AG10803 (cell line): ENCODE measurements at regions not wholly inside any gene's neighbourhood (a gene's known extent, or its start where the extent isn't known, plus 50 kb on each side); places are given as distances from the start of the nearest gene placed in this dataset.
"Not testable (repeated sequence)": the region's sequence is repeated elsewhere in the genome, so short reads cannot be mapped to it uniquely, and the experiment has no call there.

Experiments used
- DNase-seq: peaks from one replicate; pipeline ENCODE4 v3.0.0; 2010; ENCODE audit warnings: low read depth
- H3K4me3 ChIP-seq: 2 replicates; pipeline ENCODE4 v1.5.1; 2011; ENCODE audit warnings: mild to moderate bottlenecking, low read length, control low read depth
- TF ChIP-seq, protein P1 (sequence below): conservative IDR thresholded peaks from 2 replicates; pipeline ENCODE4 v1.5.1; 2011; ENCODE audit warnings: mild to moderate bottlenecking, low read length, control low read depth, inconsistent platforms

DNA sequence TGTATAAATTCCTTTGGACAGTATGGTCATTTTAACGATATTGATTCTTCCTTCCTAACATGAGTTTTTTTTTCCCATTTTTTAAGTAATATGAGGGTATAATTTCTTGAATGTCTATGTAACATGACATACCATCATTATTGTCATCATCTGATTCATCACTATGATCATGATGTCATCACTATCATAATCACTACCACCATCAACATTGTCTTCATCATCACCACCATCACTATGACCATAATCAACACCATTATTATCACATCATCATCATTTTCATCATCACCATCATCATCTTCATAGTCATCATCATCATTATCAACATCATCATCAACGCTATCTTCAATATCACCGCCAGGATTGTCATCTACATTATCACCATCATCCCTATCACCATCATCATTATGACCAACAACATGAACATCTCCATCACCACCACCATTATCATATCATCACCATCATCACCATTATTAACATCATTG, 1377.2 kb downstream of the CDY2B start:
- no peak overlapping the region for H3K4me3 ChIP-seq
- TF ChIP-seq, protein P1, sequence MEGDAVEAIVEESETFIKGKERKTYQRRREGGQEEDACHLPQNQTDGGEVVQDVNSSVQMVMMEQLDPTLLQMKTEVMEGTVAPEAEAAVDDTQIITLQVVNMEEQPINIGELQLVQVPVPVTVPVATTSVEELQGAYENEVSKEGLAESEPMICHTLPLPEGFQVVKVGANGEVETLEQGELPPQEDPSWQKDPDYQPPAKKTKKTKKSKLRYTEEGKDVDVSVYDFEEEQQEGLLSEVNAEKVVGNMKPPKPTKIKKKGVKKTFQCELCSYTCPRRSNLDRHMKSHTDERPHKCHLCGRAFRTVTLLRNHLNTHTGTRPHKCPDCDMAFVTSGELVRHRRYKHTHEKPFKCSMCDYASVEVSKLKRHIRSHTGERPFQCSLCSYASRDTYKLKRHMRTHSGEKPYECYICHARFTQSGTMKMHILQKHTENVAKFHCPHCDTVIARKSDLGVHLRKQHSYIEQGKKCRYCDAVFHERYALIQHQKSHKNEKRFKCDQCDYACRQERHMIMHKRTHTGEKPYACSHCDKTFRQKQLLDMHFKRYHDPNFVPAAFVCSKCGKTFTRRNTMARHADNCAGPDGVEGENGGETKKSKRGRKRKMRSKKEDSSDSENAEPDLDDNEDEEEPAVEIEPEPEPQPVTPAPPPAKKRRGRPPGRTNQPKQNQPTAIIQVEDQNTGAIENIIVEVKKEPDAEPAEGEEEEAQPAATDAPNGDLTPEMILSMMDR, result no peak
- DNase-seq, result no peak

DNA sequence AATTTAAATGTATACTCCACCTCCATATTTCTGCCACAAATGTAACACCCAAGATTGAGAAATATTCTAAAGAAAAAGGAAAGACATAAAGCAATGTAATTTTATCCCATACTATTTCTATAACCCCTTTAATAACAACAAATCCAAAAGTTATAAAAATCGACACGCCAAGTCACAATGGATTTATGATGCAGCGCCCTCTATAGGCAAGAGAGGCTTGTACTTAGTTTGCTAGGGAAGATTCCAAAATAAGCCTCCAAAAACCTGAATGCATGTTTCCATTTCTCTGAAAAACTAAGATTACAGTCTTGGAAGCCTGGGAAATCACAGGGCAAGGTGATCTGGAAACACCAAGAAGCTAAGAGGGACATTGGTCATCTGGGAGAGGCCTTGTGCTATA, 1389.3 kb downstream of the CDY2B start:
- no peak for DNase-seq
- no peak overlapping the region for H3K4me3 ChIP-seq
- TF ChIP-seq, protein P1, result no peak

DNA sequence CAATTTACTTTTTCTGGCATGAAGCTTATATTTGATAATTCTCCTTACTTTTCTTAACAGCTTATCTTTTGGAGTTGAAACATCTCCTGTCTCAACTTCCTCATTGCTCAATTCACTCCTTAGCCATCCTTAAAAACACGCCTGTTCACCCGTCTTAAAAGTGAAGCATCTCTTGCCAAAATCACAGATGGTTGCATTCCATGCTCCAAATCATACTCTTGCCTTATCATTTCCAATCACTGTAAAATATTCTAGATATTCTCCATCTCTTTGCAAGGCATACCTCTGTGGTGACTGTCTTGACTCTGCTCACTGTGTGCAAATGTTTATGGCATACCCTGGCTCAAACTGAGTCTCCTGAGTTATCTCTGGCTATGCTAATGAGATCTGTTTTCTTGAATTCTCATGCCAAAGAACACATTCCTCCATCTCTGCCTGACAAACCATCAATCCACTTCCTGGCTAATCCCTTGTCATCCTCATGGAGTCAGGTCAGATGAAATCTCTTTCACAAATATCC, 1393.3 kb downstream of the CDY2B start:
- TF ChIP-seq, protein P1, result no peak
- H3K4me3 ChIP-seq, result no peak overlapping the region
- no peak for DNase-seq

DNA sequence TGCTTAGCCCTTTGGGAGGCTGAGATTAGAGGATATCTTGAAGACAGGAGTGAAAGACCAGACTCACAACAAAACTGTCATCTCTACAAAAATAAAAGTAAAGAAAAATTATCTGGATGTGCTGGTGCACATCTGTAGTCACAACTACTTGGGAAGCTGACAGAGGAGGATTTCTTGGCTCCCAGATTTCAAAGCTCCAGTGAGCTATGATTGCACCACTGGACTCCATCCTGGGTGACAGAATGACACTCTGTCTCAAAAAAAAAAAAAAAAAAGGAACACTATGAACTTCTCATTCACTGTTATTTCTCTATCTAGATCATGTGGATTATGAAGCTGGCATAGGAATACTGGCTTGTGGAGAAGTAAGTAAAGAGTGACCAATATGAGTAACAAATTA, 1400.0 kb downstream of the CDY2B start:
- TF ChIP-seq, protein P1, result no peak
- no peak overlapping the region for H3K4me3 ChIP-seq
- no peak for DNase-seq

DNA sequence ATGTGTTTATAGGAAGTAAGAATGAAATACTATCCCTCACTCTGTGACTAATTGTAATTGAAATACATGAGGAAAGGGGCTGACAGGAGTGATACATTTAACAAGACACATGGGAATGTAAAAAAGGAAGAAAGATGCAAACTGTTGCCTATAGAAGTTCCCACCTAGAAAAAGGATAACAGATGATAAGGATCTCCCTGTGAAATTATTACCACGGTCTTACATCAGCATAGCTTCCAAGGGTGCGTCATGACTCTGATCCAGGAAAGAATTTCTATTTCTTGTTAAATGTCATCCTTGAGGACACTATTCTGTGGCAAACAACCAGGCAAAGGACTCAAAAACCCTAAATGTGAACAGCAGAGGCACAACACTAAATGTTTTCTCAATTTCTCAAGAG, 1406.0 kb downstream of the CDY2B start:
- TF ChIP-seq, protein P1, result no peak
- H3K4me3 ChIP-seq, result no peak overlapping the region
- DNase-seq, result no peak

DNA sequence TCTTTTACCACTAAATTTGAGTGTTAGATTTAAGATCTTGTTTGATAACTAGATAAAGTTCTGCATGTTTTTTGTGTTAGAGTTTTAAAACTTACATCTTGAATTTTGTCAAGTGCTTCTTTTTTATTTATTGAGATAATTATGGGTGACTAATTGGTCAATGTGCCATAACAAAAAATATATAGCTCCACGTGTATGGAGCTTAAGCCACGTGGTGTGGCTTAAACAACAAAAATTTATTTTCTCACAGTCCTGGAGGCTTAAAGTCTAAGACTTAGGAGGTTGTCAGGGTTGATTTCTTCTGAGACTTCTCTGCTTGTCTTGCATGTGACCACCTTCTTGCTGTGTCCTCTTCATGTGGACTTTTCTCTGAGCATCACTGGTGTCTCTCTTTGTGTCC, 1425.2 kb downstream of the CDY2B start:
- DNase-seq, result no peak
- H3K4me3 ChIP-seq, result no peak overlapping the region
- TF ChIP-seq, protein P1, result no peak

GRCh38 chrY:16446152-16446551, 1433.9 kb downstream of the CDY2B start:
- TF ChIP-seq, protein P1, result no peak
- H3K4me3 ChIP-seq, result no peak overlapping the region
- DNase-seq, result no peak

DNA sequence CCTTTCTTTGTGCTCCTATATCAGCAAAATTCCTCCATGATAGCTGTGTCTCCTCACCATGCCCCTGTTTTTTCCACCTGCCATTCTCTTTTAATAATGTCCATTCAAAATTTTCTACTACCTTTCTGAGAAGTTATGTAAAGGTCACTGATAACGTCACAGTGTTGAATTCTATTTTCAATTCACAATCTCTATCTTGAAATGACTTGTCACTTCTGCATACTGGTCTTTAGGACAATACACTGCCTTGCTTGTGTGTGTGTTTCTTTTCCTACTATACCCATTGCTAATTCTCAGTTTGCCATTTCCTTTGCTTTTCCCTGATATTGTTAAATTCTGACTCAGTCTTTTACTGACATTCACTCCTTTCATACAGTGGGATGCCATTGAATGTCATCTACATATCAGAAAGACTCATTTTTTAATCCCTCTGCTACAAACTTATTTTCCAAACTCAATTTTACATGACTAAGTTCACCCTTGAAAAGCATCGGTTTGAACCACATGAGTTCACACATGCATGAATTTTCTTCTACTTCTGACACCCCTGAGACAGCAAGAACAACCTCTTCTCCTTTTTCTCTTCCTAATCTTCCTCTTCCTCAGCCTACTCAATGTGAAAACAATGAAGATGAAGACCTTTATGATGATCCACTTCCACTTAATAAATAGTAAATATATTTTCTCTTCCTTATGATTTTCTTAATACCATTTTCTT, 1470.7 kb downstream of the CDY2B start:
- DNase-seq, H3K4me3 ChIP-seq: not testable (repeated sequence)

- not testable (repeated sequence) for DNase-seq
Measured at GRCh38 chrY:16379458-16379857, 1500.6 kb downstream of the CDY2B start.

GRCh38 chrY:16341592-16341991, 1538.4 kb downstream of the CDY2B start:
- not testable (repeated sequence) for H3K4me3 ChIP-seq, DNase-seq

More at GRCh38 chrY:16379458-16379857, 1500.6 kb downstream of the CDY2B start:
- not testable (repeated sequence) for H3K4me3 ChIP-seq
